ENCODE measurements at regions not wholly inside any gene's neighbourhood (a gene's known extent, or its start where the extent isn't known, plus 50 kb on each side); places are given as distances from the start of the nearest gene placed in this dataset.

GRCh38 chr13:40187324-40187795 is 479.1 kb downstream of the FOXO1 start:
- ATAC-seq: no peak
- Histone ChIP-seq H3K36me3 (no peaks in the 10 kb centered on the region), H3K27me3 (no peaks in the 10 kb centered on the region), H3K4me1 (peaks cover 0 to 2% (median 0%) of the 10 kb centered on the region in 4 donors), H3K4me3 (no peak overlapping the region), H3K27ac (no peak overlapping the region), H3K9me3 (no peaks in the 10 kb centered on the region)
- DNase-seq: no peak
- intact Hi-C loops (cut with DNase I): no loop called here
- TF ChIP-seq, protein P1, sequence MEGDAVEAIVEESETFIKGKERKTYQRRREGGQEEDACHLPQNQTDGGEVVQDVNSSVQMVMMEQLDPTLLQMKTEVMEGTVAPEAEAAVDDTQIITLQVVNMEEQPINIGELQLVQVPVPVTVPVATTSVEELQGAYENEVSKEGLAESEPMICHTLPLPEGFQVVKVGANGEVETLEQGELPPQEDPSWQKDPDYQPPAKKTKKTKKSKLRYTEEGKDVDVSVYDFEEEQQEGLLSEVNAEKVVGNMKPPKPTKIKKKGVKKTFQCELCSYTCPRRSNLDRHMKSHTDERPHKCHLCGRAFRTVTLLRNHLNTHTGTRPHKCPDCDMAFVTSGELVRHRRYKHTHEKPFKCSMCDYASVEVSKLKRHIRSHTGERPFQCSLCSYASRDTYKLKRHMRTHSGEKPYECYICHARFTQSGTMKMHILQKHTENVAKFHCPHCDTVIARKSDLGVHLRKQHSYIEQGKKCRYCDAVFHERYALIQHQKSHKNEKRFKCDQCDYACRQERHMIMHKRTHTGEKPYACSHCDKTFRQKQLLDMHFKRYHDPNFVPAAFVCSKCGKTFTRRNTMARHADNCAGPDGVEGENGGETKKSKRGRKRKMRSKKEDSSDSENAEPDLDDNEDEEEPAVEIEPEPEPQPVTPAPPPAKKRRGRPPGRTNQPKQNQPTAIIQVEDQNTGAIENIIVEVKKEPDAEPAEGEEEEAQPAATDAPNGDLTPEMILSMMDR (IDR thresholded peaks at IDR 0.05): no peak
- no peak for TF ChIP-seq POLR2A (IDR thresholded peaks at IDR 0.05)
- WGBS (ENCODE audit: insufficient coverage, low coverage, low lambda C conversion rate, missing lambda C conversion rate): 78% methylated on average over 4 of the region's 12 CpGs

DNA sequence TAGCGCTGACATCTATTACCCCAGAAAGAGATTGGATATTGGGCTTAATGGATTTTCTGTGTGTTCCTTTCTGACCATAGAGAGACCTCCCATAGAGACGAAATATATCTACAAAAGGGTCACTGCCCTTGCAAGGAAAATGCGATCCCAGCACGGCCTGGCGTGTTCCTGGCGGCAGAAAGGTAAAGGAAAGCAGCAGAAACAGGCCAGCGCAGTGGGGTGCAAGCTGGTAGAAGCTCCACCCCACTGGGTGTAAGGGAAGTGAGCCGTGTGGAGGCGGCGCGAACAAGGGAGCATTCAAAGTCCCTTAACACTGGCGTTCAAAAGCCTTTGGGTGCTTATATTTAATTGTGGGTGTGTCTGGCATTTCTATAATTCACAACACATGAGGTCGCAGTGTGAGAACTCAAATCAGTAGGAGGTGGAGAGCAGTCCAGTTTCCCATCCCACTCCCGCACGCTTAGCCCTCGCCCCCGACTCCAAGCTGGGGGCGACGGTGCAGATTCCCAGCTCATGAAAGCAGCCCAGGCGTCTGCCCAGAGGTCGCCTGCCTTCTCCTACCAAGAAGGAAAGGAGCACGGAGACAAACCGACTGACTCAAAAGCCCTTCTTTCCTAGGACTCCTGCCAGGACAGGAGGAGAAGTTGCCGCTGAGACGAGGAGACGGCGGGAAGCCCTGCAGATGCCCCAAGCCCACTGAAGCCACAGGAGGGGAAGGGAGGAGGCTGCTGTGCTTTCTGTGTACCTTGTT is 478.4 kb downstream of the FOXO1 start:
- Histone ChIP-seq H3K27me3 (no peaks in the 10 kb centered on the region), H3K27ac (no peak overlapping the region), H3K4me3 (no peak overlapping the region), H3K36me3 (no peaks in the 10 kb centered on the region), H3K4me1 (no peaks in the 10 kb centered on the region), H3K9me3 (no peaks in the 10 kb centered on the region)
- WGBS (ENCODE audit: insufficient coverage, low coverage, low lambda C conversion rate, missing lambda C conversion rate): 79% methylated on average over 13 of the region's 27 CpGs
- DNase-seq: no peak
- no peak for TF ChIP-seq POLR2A (IDR thresholded peaks at IDR 0.05)
- TF ChIP-seq, protein P1 (IDR thresholded peaks at IDR 0.05): no peak
- intact Hi-C loops (cut with DNase I): no loop called here
- no peak for ATAC-seq

DNA sequence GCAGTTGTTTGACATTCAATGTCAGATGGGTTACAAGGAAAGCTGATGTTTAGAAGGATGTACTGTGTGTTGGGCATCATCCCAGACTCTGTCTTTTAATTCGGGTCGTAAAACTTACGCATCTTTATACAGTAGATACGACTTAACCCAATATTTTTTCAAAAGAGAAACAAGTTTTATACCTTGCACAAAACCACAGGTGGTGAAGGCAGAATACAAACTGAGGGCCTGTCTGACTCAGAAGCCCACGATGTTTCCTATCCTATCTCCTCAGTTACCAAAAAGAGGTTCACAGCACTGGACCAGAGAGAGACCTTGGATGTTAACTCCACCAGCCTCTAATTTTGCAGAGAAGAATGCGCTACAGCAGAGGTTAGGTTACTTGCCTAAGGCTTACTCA is 477.0 kb downstream of the FOXO1 start:
- H3K27me3 ChIP-seq: no peaks in the 10 kb centered on the region
- H3K27ac ChIP-seq: no peak overlapping the region
- intact Hi-C loops (cut with DNase I): no loop called here
- no peaks in the 10 kb centered on the region for H3K9me3 ChIP-seq
- DNase-seq: no peak
- 83% methylated on average over 6 of the region's 6 CpGs for WGBS (ENCODE audit: insufficient coverage, low coverage, low lambda C conversion rate, missing lambda C conversion rate)
- no peak for ATAC-seq
- H3K4me1 ChIP-seq: no peaks in the 10 kb centered on the region
- TF ChIP-seq, protein P1 (IDR thresholded peaks at IDR 0.05): no peak
- no peak for TF ChIP-seq POLR2A (IDR thresholded peaks at IDR 0.05)
- H3K4me3 ChIP-seq: no peak overlapping the region
- H3K36me3 ChIP-seq: no peaks in the 10 kb centered on the region

DNA sequence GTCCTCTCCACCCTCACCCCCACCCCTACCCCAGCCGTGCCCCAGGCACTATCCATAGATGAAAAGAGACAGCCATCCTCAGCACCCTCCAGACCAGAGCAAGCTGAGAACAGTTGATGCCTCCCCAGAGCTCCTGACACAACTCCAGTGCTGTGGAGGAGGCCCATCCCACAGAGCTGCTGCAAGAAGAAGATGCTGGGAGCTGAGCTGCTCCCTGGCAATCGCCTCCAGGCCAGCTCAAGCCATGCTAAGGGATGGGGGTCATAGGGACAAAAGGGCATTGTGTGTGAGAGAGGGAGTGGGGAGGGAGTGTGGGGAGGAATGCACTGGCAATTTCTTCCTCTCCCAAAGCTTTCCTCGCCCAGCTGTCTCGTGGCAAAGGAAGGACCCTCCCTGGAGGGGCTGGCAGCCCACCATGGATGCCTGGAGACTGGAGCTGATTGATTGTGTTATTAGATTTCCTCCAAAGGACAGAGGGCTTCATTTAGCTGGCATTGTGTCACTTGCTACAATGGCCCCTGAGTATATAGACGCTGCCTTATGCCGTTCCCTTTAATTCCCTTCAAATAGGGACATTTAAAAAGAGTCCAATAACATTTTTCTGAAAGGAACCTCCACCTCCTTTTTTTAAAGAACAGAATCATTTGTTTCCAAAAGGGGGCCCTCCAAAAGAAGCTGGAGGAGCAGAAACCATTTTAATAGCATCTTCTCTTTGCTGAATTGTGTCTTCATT is 476.4 kb downstream of the FOXO1 start:
- WGBS (ENCODE audit: insufficient coverage, low coverage, low lambda C conversion rate, missing lambda C conversion rate): 83% methylated on average over 2 of the region's 6 CpGs
- no peaks in the 10 kb centered on the region for H3K36me3 ChIP-seq
- H3K4me1 ChIP-seq: no peaks in the 10 kb centered on the region
- no peak for DNase-seq
- H3K27me3 ChIP-seq: no peaks in the 10 kb centered on the region
- no peaks in the 10 kb centered on the region for H3K9me3 ChIP-seq
- H3K27ac ChIP-seq: peak overlapping the region in 1 of 3 donors; percentile 8
- no peak overlapping the region for H3K4me3 ChIP-seq
- TF ChIP-seq, protein P1 (IDR thresholded peaks at IDR 0.05): no peak
- TF ChIP-seq POLR2A (IDR thresholded peaks at IDR 0.05): no peak
- intact Hi-C loops (cut with DNase I): no loop called here
- no peak for ATAC-seq

Data from right lobe of liver (tissue), 6 donors.